SH-SY5Y (cell line): ENCODE measurements at regions not wholly inside any gene's neighbourhood (a gene's known extent, or its start where the extent isn't known, plus 50 kb on each side); places are given as distances from the start of the nearest gene placed in this dataset.

Experiments used
- GATA2 ChIP-seq: IDR thresholded peaks from 2 replicates; pipeline ENCODE4 v1.6.1; 2011; ENCODE audit warnings: mild to moderate bottlenecking, low read depth, low read length
- GATA3 ChIP-seq: IDR thresholded peaks from 2 replicates; pipeline ENCODE4 v1.6.1; 2011; ENCODE audit warnings: low read depth, mild to moderate bottlenecking, low read length, moderate library complexity

DNA sequence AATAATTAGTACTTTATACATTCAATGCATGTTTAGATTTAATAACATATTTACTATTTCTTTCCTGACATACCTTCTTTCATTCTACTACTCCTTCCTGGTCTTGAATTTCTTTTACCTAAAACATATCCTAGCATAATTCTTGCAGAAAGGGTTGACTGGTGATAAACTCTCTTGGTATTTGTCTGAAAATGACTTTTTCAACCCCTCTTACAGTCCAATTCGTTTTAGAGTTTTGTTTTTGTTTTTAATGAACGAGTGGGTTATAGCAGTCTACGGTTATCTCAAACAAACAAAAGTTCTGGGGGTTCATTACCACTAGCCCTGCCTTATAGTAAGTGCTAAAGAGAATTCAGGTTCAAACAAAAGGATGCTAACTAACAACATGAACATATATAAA lies 69.6 kb upstream of the ALDH1B1 start:
- no peak for TF ChIP-seq GATA3
- no peak for TF ChIP-seq GATA2

DNA sequence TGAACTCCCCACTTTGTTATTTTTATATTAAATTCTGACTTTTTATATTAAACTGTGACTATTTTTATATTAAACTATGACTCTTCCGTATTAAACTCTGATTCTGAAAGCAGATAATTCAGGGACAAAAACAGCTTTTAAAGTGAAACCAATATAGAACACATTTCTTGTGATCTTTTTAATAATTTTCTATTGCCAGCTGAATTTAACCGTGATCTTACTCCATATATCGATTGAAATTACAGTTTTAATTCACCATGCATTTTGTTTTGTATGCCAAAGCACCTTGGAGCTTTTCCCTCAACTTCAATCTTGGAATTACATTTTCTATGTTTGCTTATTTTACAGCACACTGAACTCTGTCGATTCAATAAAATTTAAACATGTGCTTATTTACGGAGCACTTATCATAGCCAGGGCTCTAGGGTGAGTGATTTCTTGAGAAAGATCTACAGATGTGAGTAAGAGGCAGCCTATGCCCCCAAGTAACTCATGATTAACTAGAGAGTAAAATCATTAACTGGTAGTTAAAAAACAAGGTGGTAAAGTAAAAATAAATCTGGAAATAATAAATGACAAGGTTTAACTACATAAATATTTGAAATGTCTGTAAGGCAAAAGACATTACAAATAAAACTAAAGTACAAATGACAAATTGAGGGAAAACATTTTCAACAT lies 72.9 kb upstream of the ALDH1B1 start:
- TF ChIP-seq GATA2 (no peak), GATA3 (0 out of 2 replicates have a peak, but pooled peaks have one; percentile 28)

DNA sequence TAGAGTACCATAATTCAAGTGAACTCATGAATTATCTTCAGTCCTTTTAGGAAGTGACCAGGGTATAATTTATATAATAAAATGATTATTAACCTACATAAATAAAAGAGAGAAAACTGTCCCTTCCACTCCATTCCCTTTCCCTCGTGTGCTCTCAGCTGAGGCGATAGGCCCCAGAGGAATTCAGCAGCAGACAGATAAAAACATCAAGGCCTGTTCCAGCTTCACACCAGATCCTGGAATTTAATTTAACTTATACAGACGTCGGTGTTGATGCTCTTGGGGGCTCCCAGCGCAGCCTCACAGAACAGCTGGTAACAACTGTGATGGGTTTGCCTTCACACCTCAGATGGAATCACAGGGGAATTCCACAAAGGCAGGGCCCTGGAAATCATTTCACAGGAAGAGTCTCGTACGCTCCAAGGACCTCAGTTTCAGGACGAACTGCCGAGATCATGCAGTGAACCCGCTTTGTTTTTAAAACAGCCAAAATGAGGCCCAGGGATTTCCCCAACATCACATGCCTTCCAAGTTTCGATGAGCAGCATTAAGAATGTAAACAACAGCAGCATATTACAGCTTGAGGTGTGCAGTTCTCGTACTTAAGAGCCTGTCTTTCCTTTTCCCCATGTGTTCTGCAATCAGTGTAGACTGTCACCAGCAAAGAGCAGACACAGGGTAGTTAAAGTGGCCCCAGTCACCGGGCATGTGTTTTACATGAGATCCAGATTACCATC lies 73.6 kb upstream of the ALDH1B1 start:
- TF ChIP-seq GATA2 (peak; percentile 66), GATA3 (no peak)

DNA sequence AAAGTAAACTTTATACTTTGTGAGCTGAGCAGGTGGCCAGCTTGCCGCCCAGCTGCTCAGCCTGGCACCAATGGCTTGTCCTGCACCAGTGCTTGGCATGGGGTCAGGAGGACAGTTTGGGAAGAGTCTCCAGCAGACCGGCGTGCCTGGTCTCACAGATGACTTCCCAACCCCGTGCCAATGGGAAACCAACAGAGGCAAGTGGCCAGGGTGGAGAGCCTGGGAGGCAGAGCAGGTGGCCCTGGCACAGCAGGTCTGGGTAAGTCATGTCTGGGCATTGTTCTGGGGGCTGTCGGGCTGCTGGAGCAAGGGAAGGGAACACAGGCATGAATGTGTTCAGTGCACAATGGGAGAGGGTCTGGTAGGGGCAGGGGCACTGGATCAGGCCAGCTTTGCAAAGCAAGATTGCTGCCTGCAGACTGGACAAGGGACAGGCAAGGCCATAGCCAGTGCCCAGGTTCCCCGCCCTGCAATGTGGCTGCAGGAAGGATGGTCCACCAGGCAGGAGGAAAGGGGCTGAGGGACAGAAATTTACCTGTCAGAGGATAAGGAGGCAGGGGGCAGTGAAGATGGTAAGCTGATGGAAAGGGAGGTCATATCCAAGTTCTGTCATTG lies 76.2 kb upstream of the ALDH1B1 start:
- TF ChIP-seq GATA3, result no peak
- TF ChIP-seq GATA2, result no peak

DNA sequence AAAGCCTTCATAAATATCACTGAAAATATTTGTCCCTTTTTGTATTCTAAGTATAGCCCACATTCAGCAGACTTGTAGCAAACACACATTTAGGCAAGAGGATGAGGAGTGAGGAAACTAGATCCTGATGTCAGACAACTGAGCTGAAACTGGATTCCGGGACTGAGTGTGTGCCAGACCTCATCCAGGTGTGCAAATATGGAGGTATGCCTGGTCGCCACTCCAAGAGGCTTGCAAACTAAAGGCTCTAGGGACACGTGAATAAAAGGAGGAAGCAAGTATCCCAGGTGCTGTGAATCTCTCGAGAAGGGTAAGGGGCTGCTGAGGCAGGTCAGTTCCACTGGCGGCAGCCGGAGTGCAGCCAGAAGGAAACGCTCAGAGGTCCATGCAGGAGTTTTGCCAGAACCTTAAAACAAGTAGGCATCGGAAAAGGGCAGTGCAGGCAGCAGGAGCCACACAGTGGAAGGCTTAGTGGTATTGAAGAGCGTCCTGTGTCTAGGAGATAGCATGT lies 77.4 kb upstream of the ALDH1B1 start:
- no peak for TF ChIP-seq GATA3
- TF ChIP-seq GATA2, result no peak

DNA sequence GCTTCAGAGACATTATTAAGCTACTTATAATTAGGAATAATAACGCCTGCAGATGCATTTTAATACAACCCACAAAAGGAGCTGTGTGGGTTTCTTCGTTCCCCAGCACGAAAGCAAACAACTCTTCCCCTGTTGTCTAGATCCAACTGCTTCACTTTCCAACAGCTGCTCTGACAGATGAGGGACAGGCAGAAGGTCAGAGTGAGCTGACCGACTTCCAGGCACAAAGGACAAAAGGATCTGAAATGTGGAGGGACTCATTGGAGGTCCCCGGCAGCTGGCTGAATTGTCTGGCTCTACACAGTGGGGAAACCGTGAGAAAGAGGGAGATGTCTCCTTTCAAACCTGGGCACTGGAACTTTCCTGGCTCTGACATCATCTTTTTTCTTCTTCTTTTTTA lies 79.1 kb upstream of the ALDH1B1 start:
- no peak for TF ChIP-seq GATA3
- no peak for TF ChIP-seq GATA2

DNA sequence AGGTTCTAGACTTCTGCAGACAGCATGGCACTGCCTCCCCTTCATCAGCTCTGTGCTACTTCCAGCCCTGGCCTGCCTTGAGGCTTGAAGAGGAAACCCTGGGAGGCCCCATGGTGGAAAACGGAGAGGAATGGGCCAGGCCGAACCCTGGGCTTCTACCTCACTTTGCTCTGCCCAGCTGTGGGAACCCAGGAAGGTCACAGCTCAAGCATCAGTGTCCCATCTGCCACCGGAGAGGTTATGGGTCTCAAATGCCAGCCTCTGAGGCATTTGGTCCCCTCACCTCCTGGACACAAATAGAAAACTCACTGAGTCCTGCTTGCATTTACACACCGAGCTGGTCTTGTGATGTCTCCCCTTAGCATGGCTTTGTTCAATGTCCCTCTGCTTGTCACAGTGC lies 80.1 kb upstream of the ALDH1B1 start:
- no peak for TF ChIP-seq GATA3
- TF ChIP-seq GATA2, result no peak

DNA sequence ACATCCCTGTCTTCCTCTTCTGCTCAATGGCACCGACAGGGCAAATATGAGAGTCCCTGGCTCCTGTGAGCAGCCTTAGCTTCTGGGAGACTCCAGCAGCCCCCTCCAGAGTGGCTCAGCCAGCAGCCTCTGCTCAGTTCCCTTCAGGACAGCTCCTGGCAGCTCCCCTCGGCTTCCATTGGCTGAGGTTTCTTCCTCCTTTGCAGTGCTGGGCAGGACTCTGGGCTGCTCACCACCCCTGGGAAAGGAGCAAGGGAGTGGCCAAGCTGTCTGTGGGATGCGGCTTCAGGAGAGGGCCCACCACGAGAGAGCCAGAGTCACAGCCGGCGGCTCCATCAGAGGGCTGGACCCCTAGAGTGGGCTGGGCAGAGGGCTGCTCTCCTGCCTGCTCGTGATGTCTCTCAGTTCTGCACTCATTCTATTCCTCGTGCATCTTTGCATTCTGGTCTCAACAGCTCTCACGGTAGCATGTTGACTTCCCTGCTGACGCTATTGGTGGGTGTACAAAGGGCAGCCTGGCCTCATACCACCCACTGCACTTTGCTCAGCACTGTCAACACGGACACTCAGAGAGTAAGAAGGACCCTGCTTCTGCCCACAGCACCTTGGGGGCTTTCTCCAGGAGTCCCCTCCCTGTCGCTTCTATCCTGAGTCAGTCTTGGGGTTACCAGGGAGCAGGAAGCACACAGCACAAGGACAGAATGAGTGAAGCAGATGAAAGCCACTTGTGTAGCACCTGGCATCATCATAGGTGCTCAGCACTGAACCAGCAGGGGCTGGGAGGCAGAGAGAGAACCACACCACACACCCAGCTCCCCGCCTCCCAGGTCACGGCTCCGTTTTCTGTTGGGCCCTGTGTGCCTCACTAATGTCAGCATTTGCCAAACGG lies 80.9 kb upstream of the ALDH1B1 start:
- TF ChIP-seq GATA2 (no peak), GATA3 (no peak)

DNA sequence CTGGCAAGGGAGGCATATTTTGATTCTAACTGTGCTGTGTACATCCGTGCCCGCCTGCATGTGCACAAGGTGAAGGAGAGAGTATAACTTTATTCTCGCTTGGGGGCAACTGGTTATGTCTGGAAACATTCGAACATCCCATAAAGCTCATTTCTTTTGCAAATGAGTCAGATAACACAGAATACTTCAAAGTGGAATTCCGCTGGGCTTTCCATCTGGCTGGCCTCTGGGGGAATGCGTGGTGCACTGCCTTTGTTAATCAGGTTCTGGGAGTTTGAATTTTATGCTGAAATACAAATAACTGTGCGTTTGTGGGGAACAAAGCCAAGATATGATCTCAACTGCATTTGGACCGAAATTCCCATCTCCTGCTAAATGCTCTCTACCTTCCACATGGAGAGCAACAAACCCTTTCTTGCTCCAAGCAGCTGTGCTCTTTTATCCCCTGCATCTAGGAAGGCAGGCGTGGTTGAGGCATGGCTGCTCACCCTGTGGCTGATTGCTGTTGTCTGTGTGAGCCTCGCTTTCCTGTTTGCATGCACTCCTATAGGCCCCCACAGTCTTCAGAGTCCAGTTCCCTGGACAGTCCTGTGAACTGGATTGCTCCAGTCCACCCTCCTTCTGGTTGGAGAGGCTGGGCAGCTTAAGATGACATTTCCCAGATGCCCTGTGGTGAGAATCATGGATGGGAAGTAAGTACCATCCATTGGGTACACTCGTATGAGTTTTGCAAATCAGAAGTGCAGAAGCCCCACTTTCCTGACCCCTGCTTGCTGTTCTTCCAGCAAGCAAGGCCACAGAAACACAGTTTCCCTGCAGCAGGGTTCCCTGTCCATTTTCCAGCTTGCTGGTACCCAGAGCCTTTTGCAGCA lies 82.9 kb upstream of the ALDH1B1 start:
- TF ChIP-seq GATA3, result peak; percentile 83
- peak; percentile 95 for TF ChIP-seq GATA2

DNA sequence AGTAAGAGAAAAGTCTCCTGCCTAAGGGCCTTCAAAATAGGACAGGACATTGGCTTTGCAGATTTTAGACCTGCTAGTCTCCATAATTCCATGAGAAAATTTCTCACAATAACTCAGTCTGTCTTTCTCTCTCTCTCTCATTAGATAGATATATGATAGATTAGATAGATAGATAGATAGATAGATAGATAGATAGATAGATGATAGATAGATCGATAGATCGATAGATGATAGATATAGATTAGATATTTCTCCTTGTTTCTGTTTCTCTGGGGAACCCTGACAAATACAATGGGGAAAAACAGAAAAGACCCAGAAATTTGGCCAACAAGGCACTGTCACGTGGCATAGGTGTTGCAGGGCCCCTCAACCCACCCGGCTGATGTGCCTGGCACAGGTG lies 84.4 kb upstream of the ALDH1B1 start:
- no peak for TF ChIP-seq GATA3
- TF ChIP-seq GATA2, result no peak

DNA sequence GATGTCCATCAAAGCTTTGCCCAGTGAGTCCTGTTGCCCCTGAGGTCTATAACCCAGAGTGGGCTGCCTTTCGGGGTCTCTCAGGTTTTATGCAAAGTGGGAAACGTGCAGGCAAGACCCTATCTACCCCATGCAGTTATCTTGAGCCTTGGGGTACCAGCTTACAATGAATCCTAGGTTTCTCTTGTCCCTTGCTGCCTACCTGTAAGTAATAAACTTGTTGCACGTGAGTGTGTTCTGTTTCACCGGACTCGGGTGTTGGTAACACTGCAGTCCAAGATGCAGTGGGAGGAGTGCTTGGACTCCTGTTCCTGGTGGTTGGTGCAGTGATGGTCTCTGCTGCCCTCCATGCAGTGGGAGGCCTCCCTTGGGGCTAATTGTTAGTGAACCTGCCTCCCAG lies 85.6 kb upstream of the ALDH1B1 start:
- TF ChIP-seq GATA3 (no peak), GATA2 (no peak)

DNA sequence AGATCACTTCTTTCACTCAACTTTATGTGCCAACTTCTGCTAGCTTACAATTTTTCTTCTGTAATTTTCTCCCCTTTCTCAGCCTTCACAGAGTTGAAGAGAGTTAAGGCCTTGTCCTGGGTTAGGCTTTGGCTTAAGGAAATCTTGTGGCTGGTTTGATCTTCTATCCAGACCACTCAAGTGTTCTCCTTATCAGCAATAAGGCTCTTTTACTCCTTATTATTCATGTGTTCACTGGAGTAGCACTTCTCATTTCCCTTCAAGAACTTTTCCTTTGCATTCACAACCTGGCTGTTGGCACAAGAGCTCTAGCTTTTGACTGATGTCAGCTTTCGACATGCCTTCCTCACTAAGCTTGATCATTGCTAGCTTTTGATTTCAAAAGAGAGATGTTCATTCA lies 86.9 kb upstream of the ALDH1B1 start:
- TF ChIP-seq GATA3, result no peak
- no peak for TF ChIP-seq GATA2

DNA sequence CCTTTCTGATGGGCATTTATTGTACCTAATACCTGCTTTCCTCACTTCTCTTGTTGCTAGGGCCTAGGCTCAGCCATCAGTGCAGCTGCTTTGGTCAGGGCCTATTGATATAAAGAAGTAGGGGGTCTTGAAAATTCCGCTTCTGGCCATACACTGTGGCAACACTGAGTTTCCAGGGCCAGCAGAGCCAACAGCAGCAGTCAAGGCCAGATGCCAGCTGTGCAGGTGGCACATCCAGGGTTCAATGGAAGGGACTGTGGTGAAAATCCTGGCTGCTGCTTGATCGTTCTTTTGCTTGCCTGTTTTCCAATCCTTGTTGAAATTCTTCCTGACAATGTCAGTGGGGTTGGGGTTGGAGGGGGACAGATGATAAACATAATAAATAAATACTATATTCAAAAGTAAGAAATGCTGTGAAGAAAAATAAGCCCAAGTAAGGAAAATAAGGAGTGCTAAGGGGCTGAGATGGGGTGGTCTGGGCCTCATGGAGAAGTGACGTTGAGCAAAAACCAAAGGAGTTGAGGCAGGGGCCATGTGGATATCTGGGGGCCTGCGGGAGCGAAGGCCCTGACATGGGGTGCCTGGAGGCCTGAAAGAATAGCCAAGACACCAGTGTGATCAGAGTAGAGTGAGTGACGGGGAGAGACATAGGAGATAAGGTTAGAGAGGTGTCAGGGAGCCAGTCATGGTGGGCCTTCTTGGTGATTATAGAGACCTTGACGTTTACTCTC lies 91.0 kb upstream of the ALDH1B1 start:
- TF ChIP-seq GATA2, result no peak
- TF ChIP-seq GATA3, result no peak
